WTC11 (cell line): ENCODE measurements at regions not wholly inside any gene's neighbourhood (a gene's known extent, or its start where the extent isn't known, plus 50 kb on each side); places are given as distances from the start of the nearest gene placed in this dataset.
"Not testable (repeated sequence)": the region's sequence is repeated elsewhere in the genome, so short reads cannot be mapped to it uniquely, and the experiment has no call there.

Experiments used
- ATAC-seq: fragments of 200-7000 bp; cut with Tn5 transposase; 2 replicates; pipeline ENCODE4 v1.10.0; 2021; ENCODE audit warnings: mild to moderate bottlenecking, moderate library complexity
- CTCF ChIA-PET: fragments of 300-600 bp; sonication (Branson Sonifier 250); formaldehyde crosslinking; loops from one replicate; lab custom pipeline; 2021; ENCODE audit warnings: antibody characterized with exemption; lab: Charles Lee
- POLR2A ChIA-PET: fragments of 350-600 bp; sonication (Branson Sonifier 250); formaldehyde crosslinking; loops from one replicate; lab custom pipeline; 2021; ENCODE audit warnings: antibody characterized with exemption; lab: Charles Lee
- DNase-seq: peaks from one replicate; pipeline ENCODE4 v3.0.0; 2021; ENCODE audit warnings: low spot score
- H3K27ac Mint-ChIP-seq: 2 replicates; pipeline ENCODE4 v1.8.0; 2021; ENCODE audit warnings: mixed read lengths
- H3K27me3 Mint-ChIP-seq: 2 replicates; pipeline ENCODE4 v1.8.0; 2021; ENCODE audit warnings: low read depth, mild to moderate bottlenecking, moderate library complexity, mixed read lengths
- H3K36me3 Mint-ChIP-seq: 2 replicates; pipeline ENCODE4 v1.8.0; 2021; ENCODE audit warnings: mixed read lengths
- H3K4me1 Mint-ChIP-seq: 2 replicates; pipeline ENCODE4 v1.8.0; 2022; ENCODE audit warnings: mixed read lengths
- H3K4me3 Mint-ChIP-seq: 2 replicates; pipeline ENCODE4 v1.8.0; 2021; ENCODE audit warnings: mild to moderate bottlenecking, moderate library complexity, mixed read lengths
- H3K9me3 Mint-ChIP-seq: 2 replicates; pipeline ENCODE4 v1.8.0; 2021; ENCODE audit warnings: mixed read lengths
- EMX1 ChIP-seq: fragments of 250-450 bp; sonication (Bioruptor Pico); IDR thresholded peaks from 2 replicates; pipeline ENCODE4 v1.8.0; 2021; ENCODE audit warnings: mild to moderate bottlenecking
- FOXK1 ChIP-seq: sonication (generic); formaldehyde crosslinking; IDR thresholded peaks from 2 replicates; pipeline ENCODE4 v1.8.0; 2022; ENCODE audit warnings: mild to moderate bottlenecking, moderate library complexity, missing genetic modification reagents
- FOXP1 ChIP-seq: sonication (generic); formaldehyde crosslinking; IDR thresholded peaks from 2 replicates; pipeline ENCODE4 v1.8.0; 2022; ENCODE audit warnings: missing genetic modification reagents, mild to moderate bottlenecking, moderate library complexity, borderline replicate concordance
- GRHL2 ChIP-seq: fragments of 250-450 bp; sonication (Bioruptor Pico); IDR thresholded peaks from 2 replicates; pipeline ENCODE4 v1.8.0; 2022; ENCODE audit warnings: mild to moderate bottlenecking, moderate library complexity; ENCODE audit not compliant: insufficient replicate concordance, severe bottlenecking
- HMGA2 ChIP-seq: fragments of 250-450 bp; sonication (Bioruptor Pico); IDR thresholded peaks from 2 replicates; pipeline ENCODE4 v1.4.0; 2021; ENCODE audit warnings: mild to moderate bottlenecking, moderate library complexity
- JUN ChIP-seq: sonication (generic); formaldehyde crosslinking; IDR thresholded peaks from 2 replicates; pipeline ENCODE4 v1.8.0; 2023; ENCODE audit warnings: mild to moderate bottlenecking, missing genetic modification reagents
- MXD4 ChIP-seq: fragments of 250-450 bp; sonication (Bioruptor Pico); IDR thresholded peaks from 2 replicates; pipeline ENCODE4 v1.8.0; 2021; ENCODE audit warnings: mild to moderate bottlenecking, moderate library complexity, borderline replicate concordance
- NR2C2 ChIP-seq: sonication (generic); formaldehyde crosslinking; IDR thresholded peaks from 2 replicates; pipeline ENCODE4 v1.8.0; 2022; ENCODE audit warnings: mild to moderate bottlenecking, missing genetic modification reagents
- NR3C1 ChIP-seq: sonication (generic); formaldehyde crosslinking; conservative IDR thresholded peaks from 2 replicates; pipeline ENCODE4 v1.8.1; 2023; ENCODE audit warnings: low read depth, mild to moderate bottlenecking, missing genetic modification reagents
- OVOL2 ChIP-seq: fragments of 250-450 bp; sonication (Bioruptor Pico); IDR thresholded peaks from 2 replicates; pipeline ENCODE4 v1.9.0; 2021; ENCODE audit warnings: mild to moderate bottlenecking, borderline replicate concordance
- RORB ChIP-seq: fragments of 250-450 bp; sonication (Bioruptor Pico); IDR thresholded peaks from 2 replicates; pipeline ENCODE4 v1.9.0; 2021; ENCODE audit warnings: mild to moderate bottlenecking
- SMAD4 ChIP-seq: sonication (generic); formaldehyde crosslinking; IDR thresholded peaks from 2 replicates; pipeline ENCODE4 v1.8.0; 2022; ENCODE audit warnings: mild to moderate bottlenecking, missing genetic modification reagents
- SP1 ChIP-seq: sonication (generic); formaldehyde crosslinking; conservative IDR thresholded peaks from 2 replicates; pipeline ENCODE4 v1.8.1; 2022; ENCODE audit warnings: missing genetic modification reagents
- TEAD4 ChIP-seq: sonication (generic); formaldehyde crosslinking; IDR thresholded peaks from 2 replicates; pipeline ENCODE4 v1.8.0; 2022; ENCODE audit warnings: mild to moderate bottlenecking, missing genetic modification reagents
- ZNF138 ChIP-seq: sonication (generic); formaldehyde crosslinking; conservative IDR thresholded peaks from 2 replicates; pipeline ENCODE4 v1.8.1; 2022; ENCODE audit warnings: mild to moderate bottlenecking, moderate library complexity, missing genetic modification reagents
- ZNF423 ChIP-seq: fragments of 250-450 bp; sonication (Bioruptor Pico); IDR thresholded peaks from 2 replicates; pipeline ENCODE4 v2.1.2; 2022; ENCODE audit warnings: mild to moderate bottlenecking, moderate library complexity
- TF ChIP-seq, protein P1 (sequence below): sonication (generic); formaldehyde crosslinking; IDR thresholded peaks from 2 replicates; pipeline ENCODE4 v1.8.0; 2023; ENCODE audit warnings: missing genetic modification reagents, mild to moderate bottlenecking, borderline replicate concordance
- TF ChIP-seq, protein P2 (sequence below): sonication (generic); formaldehyde crosslinking; IDR thresholded peaks from 2 replicates; pipeline ENCODE4 v1.8.1; 2022; ENCODE audit warnings: missing genetic modification reagents, borderline replicate concordance
- TF ChIP-seq, protein P3 (sequence below): sonication (generic); formaldehyde crosslinking; IDR thresholded peaks from 2 replicates; pipeline ENCODE4 v1.8.1; 2023; ENCODE audit warnings: mild to moderate bottlenecking, missing genetic modification reagents
- TF ChIP-seq, protein P4 (sequence below): sonication (generic); formaldehyde crosslinking; IDR thresholded peaks from 2 replicates; pipeline ENCODE4 v1.8.0; 2022; ENCODE audit warnings: mild to moderate bottlenecking, missing genetic modification reagents

DNA sequence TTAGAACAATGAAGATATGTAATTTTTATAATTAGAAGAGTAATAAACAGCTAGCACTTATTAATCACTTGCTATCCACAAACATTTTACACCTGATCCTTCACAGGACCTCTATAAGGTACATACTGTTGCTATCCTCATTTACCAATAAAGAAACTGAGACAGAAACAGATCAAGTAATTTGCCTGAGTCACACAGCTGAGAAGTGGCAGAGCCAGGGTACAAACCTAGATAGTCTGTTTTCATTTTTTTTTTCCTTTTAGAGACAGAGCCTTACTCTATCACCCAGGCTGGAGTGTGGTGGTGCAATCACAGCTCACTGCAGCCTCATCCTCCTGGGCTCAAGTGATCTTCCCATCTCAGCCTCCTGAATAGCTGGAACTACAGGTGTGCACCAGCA is 71.8 kb upstream of the PTH start:
- no peak for DNase-seq
- POLR2A ChIA-PET: interaction anchor here (0.7 kb wide), 1 partner anchor 104 kb away, joined by 3 read pairs; no protein-coding TSS in a partner anchor
- peaks cover 3% of the 10 kb centered on the region for H3K27me3 Mint-ChIP-seq
- peaks cover 40% of the 10 kb centered on the region for H3K9me3 Mint-ChIP-seq
- CTCF ChIA-PET: no interaction called here
- no peak for TF ChIP-seq JUN (CRISPR knock-in tag)
- TF ChIP-seq NR3C1 (CRISPR knock-in tag): no peak
- TF ChIP-seq, protein P1, sequence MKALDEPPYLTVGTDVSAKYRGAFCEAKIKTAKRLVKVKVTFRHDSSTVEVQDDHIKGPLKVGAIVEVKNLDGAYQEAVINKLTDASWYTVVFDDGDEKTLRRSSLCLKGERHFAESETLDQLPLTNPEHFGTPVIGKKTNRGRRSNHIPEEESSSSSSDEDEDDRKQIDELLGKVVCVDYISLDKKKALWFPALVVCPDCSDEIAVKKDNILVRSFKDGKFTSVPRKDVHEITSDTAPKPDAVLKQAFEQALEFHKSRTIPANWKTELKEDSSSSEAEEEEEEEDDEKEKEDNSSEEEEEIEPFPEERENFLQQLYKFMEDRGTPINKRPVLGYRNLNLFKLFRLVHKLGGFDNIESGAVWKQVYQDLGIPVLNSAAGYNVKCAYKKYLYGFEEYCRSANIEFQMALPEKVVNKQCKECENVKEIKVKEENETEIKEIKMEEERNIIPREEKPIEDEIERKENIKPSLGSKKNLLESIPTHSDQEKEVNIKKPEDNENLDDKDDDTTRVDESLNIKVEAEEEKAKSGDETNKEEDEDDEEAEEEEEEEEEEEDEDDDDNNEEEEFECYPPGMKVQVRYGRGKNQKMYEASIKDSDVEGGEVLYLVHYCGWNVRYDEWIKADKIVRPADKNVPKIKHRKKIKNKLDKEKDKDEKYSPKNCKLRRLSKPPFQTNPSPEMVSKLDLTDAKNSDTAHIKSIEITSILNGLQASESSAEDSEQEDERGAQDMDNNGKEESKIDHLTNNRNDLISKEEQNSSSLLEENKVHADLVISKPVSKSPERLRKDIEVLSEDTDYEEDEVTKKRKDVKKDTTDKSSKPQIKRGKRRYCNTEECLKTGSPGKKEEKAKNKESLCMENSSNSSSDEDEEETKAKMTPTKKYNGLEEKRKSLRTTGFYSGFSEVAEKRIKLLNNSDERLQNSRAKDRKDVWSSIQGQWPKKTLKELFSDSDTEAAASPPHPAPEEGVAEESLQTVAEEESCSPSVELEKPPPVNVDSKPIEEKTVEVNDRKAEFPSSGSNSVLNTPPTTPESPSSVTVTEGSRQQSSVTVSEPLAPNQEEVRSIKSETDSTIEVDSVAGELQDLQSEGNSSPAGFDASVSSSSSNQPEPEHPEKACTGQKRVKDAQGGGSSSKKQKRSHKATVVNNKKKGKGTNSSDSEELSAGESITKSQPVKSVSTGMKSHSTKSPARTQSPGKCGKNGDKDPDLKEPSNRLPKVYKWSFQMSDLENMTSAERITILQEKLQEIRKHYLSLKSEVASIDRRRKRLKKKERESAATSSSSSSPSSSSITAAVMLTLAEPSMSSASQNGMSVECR (CRISPR knock-in tag): no peak
- TF ChIP-seq SP1 (CRISPR knock-in tag): no peak
- TF ChIP-seq TEAD4 (CRISPR knock-in tag): no peak
- TF ChIP-seq, protein P2, sequence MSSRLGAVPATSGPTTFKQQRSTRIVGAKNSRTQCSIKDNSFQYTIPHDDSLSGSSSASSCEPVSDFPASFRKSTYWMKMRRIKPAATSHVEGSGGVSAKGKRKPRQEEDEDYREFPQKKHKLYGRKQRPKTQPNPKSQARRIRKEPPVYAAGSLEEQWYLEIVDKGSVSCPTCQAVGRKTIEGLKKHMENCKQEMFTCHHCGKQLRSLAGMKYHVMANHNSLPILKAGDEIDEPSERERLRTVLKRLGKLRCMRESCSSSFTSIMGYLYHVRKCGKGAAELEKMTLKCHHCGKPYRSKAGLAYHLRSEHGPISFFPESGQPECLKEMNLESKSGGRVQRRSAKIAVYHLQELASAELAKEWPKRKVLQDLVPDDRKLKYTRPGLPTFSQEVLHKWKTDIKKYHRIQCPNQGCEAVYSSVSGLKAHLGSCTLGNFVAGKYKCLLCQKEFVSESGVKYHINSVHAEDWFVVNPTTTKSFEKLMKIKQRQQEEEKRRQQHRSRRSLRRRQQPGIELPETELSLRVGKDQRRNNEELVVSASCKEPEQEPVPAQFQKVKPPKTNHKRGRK (CRISPR knock-in tag): no peak
- TF ChIP-seq, all 79 proteins: peak for 0
- peaks cover 12% of the 10 kb centered on the region for H3K36me3 Mint-ChIP-seq
- no peaks in the 10 kb centered on the region for H3K4me1 Mint-ChIP-seq
- no peak overlapping the region for H3K4me3 Mint-ChIP-seq
- no peak for ATAC-seq
- H3K27ac Mint-ChIP-seq: no peak overlapping the region

DNA sequence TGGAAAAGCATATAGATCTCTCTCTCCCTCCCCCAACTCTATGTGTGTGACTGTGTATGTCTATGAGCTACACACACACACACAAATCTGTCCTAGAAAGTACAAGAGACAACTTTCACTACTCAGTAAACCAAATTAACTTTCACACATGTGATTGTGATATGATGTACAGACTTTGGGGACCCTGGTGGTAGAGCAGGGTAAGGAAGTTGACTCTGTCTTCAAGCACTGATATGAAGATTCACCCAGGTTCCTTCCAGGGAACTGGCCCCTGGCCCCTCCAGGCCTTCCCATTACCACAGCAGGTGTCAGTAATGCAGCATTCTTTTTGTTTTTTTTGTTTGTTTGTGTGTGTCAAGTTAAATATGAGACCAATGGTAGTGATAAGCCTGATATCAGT is 66.1 kb upstream of the PTH start:
- H3K36me3 Mint-ChIP-seq: peaks cover 29% of the 10 kb centered on the region
- no peak for DNase-seq
- ATAC-seq: no peak
- POLR2A ChIA-PET: no interaction called here
- no peak overlapping the region for H3K27ac Mint-ChIP-seq
- no peak overlapping the region for H3K4me3 Mint-ChIP-seq
- H3K27me3 Mint-ChIP-seq: peaks cover 11% of the 10 kb centered on the region
- TF ChIP-seq OVOL2 (CRISPR knock-in tag) (no peak), FOXK1 (CRISPR knock-in tag) (no peak), FOXP1 (no peak), SMAD4 (CRISPR knock-in tag) (no peak), ZNF138 (CRISPR knock-in tag) (no peak), RORB (CRISPR knock-in tag) (no peak), NR2C2 (CRISPR knock-in tag) (no peak), EMX1 (CRISPR knock-in tag) (no peak), HMGA2 (CRISPR knock-in tag) (no peak), ZNF423 (CRISPR knock-in tag) (no peak), GRHL2 (CRISPR knock-in tag) (no peak), MXD4 (CRISPR knock-in tag) (no peak)
- TF ChIP-seq, protein P3, sequence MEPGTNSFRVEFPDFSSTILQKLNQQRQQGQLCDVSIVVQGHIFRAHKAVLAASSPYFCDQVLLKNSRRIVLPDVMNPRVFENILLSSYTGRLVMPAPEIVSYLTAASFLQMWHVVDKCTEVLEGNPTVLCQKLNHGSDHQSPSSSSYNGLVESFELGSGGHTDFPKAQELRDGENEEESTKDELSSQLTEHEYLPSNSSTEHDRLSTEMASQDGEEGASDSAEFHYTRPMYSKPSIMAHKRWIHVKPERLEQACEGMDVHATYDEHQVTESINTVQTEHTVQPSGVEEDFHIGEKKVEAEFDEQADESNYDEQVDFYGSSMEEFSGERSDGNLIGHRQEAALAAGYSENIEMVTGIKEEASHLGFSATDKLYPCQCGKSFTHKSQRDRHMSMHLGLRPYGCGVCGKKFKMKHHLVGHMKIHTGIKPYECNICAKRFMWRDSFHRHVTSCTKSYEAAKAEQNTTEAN: no peak
- TF ChIP-seq, protein P4, sequence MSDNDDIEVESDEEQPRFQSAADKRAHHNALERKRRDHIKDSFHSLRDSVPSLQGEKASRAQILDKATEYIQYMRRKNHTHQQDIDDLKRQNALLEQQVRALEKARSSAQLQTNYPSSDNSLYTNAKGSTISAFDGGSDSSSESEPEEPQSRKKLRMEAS (CRISPR knock-in tag): no peak
- H3K4me1 Mint-ChIP-seq: peaks cover 7% of the 10 kb centered on the region; the same call in 1 of the 2 replicates
- CTCF ChIA-PET: no interaction called here
- H3K9me3 Mint-ChIP-seq: peaks cover 45% of the 10 kb centered on the region

DNA sequence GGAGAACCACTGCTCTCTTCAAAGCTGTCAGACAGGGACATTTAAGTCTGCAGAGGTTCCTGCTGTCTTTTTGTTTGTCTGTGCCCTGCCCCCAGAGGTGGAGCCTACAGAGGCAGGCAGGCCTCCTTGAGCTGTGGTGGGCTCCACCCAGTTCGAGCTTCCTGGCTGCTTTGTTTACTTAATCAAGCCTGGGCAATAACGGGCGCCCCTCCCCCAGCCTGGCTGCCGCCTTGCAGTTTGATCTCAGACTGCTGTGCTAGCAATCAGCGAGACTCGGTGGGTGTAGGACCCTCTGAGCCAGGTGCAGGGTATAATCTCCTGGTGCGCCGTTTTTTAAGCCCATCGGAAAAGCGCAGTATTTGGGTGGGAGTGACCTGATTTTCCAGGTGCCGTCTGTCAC is 64.5 kb upstream of the PTH start:
- peak; percentile 44 for DNase-seq
- POLR2A ChIA-PET, H3K4me3 Mint-ChIP-seq, H3K4me1 Mint-ChIP-seq, ATAC-seq, H3K27ac Mint-ChIP-seq: not testable (repeated sequence)
- H3K36me3 Mint-ChIP-seq: peaks cover 32% of the 10 kb centered on the region
- peaks cover 14% of the 10 kb centered on the region for H3K27me3 Mint-ChIP-seq
- CTCF ChIA-PET: interaction anchor here (0.7 kb wide), 1 partner anchor 350 kb away, joined by 3 read pairs; no protein-coding TSS in a partner anchor
- H3K9me3 Mint-ChIP-seq: peaks cover 52% of the 10 kb centered on the region
